Esophagus muscularis mucosa (tissue), 4 donors: ENCODE measurements at regions not wholly inside any gene's neighbourhood (a gene's known extent, or its start where the extent isn't known, plus 50 kb on each side); places are given as distances from the start of the nearest gene placed in this dataset.

Experiments used
- EP300 ChIP-seq: sonication (generic); formaldehyde crosslinking; IDR thresholded peaks from one replicate; pipeline ENCODE4 v1.6.1; 2017; ENCODE audit warnings: antibody characterized with exemption
- POLR2A ChIP-seq: fragments of 450-650 bp; IDR thresholded peaks from one replicate; pipeline ENCODE4 v1.6.1; 2017; ENCODE audit warnings: antibody characterized with exemption, moderate library complexity, mild to moderate bottlenecking, low read depth
- TF ChIP-seq, protein P1 (sequence below), 3 experiments: fragments of 200-600 bp in 2 of 3; fragments of 450-650 bp in 1 of 3; sonication (generic) in 2 of 3; IDR thresholded peaks; one replicate each; pipeline ENCODE4 v1.5.1; 2017 to 2019; ENCODE audit warnings: antibody characterized with exemption in 3 of 3, mild to moderate bottlenecking in 2 of 3, moderate library complexity in 1 of 3

DNA sequence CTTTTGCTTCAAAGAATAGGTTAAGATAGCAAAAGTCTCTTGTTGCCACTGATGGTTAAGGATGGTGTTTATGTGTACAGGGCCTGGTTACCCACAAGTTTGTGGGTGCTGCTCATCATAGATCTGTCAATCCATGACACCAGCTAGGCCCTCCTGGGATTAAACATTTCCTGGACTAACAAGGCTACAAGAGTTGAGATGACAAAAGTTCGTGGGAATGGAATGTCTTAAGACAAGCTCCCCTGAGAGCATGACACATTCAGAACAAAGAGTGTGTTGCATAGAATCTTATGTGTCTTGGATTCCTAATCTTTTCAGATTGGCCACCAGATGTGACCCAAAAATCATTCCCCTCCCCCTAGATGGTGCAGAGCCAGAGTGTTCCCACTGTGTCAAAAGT lies 592.5 kb upstream of the USP15 start:
- TF ChIP-seq, protein P1, sequence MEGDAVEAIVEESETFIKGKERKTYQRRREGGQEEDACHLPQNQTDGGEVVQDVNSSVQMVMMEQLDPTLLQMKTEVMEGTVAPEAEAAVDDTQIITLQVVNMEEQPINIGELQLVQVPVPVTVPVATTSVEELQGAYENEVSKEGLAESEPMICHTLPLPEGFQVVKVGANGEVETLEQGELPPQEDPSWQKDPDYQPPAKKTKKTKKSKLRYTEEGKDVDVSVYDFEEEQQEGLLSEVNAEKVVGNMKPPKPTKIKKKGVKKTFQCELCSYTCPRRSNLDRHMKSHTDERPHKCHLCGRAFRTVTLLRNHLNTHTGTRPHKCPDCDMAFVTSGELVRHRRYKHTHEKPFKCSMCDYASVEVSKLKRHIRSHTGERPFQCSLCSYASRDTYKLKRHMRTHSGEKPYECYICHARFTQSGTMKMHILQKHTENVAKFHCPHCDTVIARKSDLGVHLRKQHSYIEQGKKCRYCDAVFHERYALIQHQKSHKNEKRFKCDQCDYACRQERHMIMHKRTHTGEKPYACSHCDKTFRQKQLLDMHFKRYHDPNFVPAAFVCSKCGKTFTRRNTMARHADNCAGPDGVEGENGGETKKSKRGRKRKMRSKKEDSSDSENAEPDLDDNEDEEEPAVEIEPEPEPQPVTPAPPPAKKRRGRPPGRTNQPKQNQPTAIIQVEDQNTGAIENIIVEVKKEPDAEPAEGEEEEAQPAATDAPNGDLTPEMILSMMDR (IDR thresholded peaks at IDR 0.05): no peak
- no peak for TF ChIP-seq POLR2A
- TF ChIP-seq EP300: no peak
